CD14-positive monocyte (primary cell): ENCODE measurements at regions not wholly inside any gene's neighbourhood (a gene's known extent, or its start where the extent isn't known, plus 50 kb on each side); places are given as distances from the start of the nearest gene placed in this dataset.

ENCODE experiments used
- DNase-seq, 3 donors: peaks; one replicate each; pipeline ENCODE4 v3.0.0-alpha.2; 2011 to 2022
- H2AFZ ChIP-seq: 2 replicates; pipeline ENCODE4 v1.6.0; 2012; ENCODE audit warnings: mild to moderate bottlenecking, low read depth, low read length, inconsistent platforms; ENCODE audit not compliant: insufficient read depth, poor library complexity, severe bottlenecking
- H3K27ac ChIP-seq, 2 donors: 1 replicate in 1 of 2; 2 replicates in 1 of 2; pipeline ENCODE4 v1.5.1; 2012 to 2013; ENCODE audit warnings: low read length in 2 of 2, control low read depth in 1 of 2, inconsistent platforms in 1 of 2, low read depth in 1 of 2, mild to moderate bottlenecking in 1 of 2
- H3K27me3 ChIP-seq, 2 donors: one replicate each; pipeline versions ENCODE4 v1.6.0 to v1.6.1; 2011 to 2013; ENCODE audit warnings: low read length in 2 of 2; ENCODE audit not compliant: control insufficient read depth in 2 of 2, insufficient read depth in 2 of 2
- H3K36me3 ChIP-seq, 2 donors: replicated peaks in 1 of 2; 1 replicate in 1 of 2; 2 replicates in 1 of 2; pipeline versions ENCODE4 v1.5.1 to v1.6.1; 2012 to 2013; ENCODE audit warnings: low read length in 2 of 2, control low read depth in 1 of 2, inconsistent platforms in 1 of 2, mild to moderate bottlenecking in 1 of 2; ENCODE audit not compliant: insufficient read depth in 2 of 2, control insufficient read depth in 1 of 2
- H3K4me1 ChIP-seq, 2 donors: 1 replicate in 1 of 2; 2 replicates in 1 of 2; pipeline versions ENCODE4 v1.5.1 to v1.6.1; 2012 to 2013; ENCODE audit warnings: low read length in 2 of 2, control low read depth in 1 of 2, inconsistent platforms in 1 of 2, mild to moderate bottlenecking in 1 of 2, moderate library complexity in 1 of 2; ENCODE audit not compliant: insufficient read depth in 2 of 2, control insufficient read depth in 1 of 2
- H3K4me2 ChIP-seq: replicated peaks from 2 replicates; pipeline ENCODE3; 2012; ENCODE audit warnings: low read length, moderate library complexity, mild to moderate bottlenecking; ENCODE audit not compliant: poor library complexity, severe bottlenecking; ENCODE audit errors: extremely low read depth
- H3K4me3 ChIP-seq, 3 experiments: fragments of 200-600 bp in 1 of 3; sonication (generic) in 1 of 3; replicated peaks in 1 of 3; 1 replicate in 2 of 3; 2 replicates in 1 of 3; pipeline ENCODE4 v1.5.1; 2011 to 2013; ENCODE audit warnings: low read length in 3 of 3, mild to moderate bottlenecking in 3 of 3, control low read depth in 2 of 3, low read depth in 2 of 3, inconsistent platforms in 1 of 3, moderate library complexity in 1 of 3
- H3K79me2 ChIP-seq: 2 replicates; pipeline ENCODE4 v1.6.0; 2012; ENCODE audit warnings: mild to moderate bottlenecking, control low read depth, inconsistent platforms, low read length, moderate library complexity; ENCODE audit not compliant: insufficient read depth
- H3K9ac ChIP-seq: 2 replicates; pipeline ENCODE4 v1.6.0; 2017; ENCODE audit warnings: low read length, mild to moderate bottlenecking; ENCODE audit not compliant: insufficient read depth, poor library complexity, severe bottlenecking
- H3K9me3 ChIP-seq, 2 donors: replicated peaks in 1 of 2; 1 replicate in 1 of 2; 2 replicates in 1 of 2; pipeline versions ENCODE4 v1.5.1 to v1.6.1; 2012 to 2013; ENCODE audit warnings: low read length in 2 of 2, control low read depth in 1 of 2; ENCODE audit not compliant: control insufficient read depth in 1 of 2, insufficient read depth in 1 of 2
- H4K20me1 ChIP-seq: 2 replicates; pipeline ENCODE4 v1.6.0; 2012; ENCODE audit warnings: mild to moderate bottlenecking, low read length, control low read depth, moderate library complexity; ENCODE audit not compliant: insufficient read depth
- H3K27ac Mint-ChIP-seq, 7 donors: one replicate each; pipeline ENCODE4 v1.8.0; 2020; ENCODE audit warnings: mild to moderate bottlenecking in 7 of 7, mixed read lengths in 7 of 7, moderate library complexity in 6 of 7, inconsistent platforms in 2 of 7
- H3K27me3 Mint-ChIP-seq, 3 donors: one replicate each; pipeline ENCODE4 v1.8.0; 2021 to 2022; ENCODE audit warnings: low read depth in 3 of 3, mild to moderate bottlenecking in 3 of 3, mixed read lengths in 3 of 3, moderate library complexity in 3 of 3, inconsistent platforms in 1 of 3
- H3K36me3 Mint-ChIP-seq, 2 donors: one replicate each; pipeline ENCODE4 v1.8.0; 2020; ENCODE audit warnings: mixed read lengths in 2 of 2, inconsistent platforms in 1 of 2, mild to moderate bottlenecking in 1 of 2
- H3K4me1 Mint-ChIP-seq: one replicate; pipeline ENCODE4 v1.8.0; 2020; ENCODE audit warnings: mild to moderate bottlenecking, mixed read lengths
- H3K4me3 Mint-ChIP-seq, 2 donors: one replicate each; pipeline ENCODE4 v1.8.0; 2020; ENCODE audit warnings: mild to moderate bottlenecking in 2 of 2, mixed read lengths in 2 of 2, moderate library complexity in 1 of 2
- H3K9me3 Mint-ChIP-seq, 7 donors: one replicate each; pipeline ENCODE4 v1.8.0; 2020 to 2022; ENCODE audit warnings: mixed read lengths in 7 of 7, mild to moderate bottlenecking in 6 of 7, moderate library complexity in 6 of 7, inconsistent platforms in 2 of 7
- WGBS: methylation state at CpG from one replicate; pipeline ENCODE4 v1.1.5; 2013; ENCODE audit warnings: missing lambda C conversion rate; ENCODE audit not compliant: insufficient coverage; 5-methylcytosine and 5-hydroxymethylcytosine counted together
- intact Hi-C, 2 donors: fragments of 100-400 bp; cut with micrococcal nuclease; formaldehyde crosslinking; loops; one replicate each; pipeline versions ENCODE4 v1.15.0 to v1.15.1; 2023
- TF ChIP-seq, protein P1 (sequence below): fragments of 200-600 bp; IDR thresholded peaks from one replicate; pipeline ENCODE4 v1.8.0; 2022; ENCODE audit warnings: antibody characterized with exemption, mild to moderate bottlenecking

DNA sequence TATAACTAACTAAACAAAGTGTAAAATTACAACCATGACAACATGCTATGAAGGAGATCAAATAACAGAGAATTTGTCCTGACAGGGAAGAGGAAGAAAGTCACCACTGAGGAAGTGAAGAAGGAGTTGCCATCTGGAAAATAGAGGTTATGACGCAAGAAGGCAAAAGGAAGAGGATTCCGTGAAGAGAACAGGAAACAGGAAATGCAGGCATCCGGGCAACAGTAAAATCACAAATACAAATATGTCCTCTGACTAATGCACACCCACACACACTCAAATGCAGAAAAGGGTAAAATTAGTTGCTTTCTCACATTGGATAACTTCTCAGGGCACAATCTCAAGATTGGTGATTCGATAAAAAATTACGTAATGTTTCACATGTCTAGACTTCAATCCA is 278.4 kb downstream of the TMX3 start:
- DNase-seq, result no peak
- no peak overlapping the region for H3K4me2 ChIP-seq
- H3K79me2 ChIP-seq, result no peaks in the 10 kb centered on the region
- H3K27ac ChIP-seq, result no peak overlapping the region
- H4K20me1 ChIP-seq, result no peaks in the 10 kb centered on the region
- Mint-ChIP-seq H3K4me1 (no peaks in the 10 kb centered on the region), H3K36me3 (no peaks in the 10 kb centered on the region), H3K27ac (no peak overlapping the region), H3K27me3 (no peaks in the 10 kb centered on the region), H3K9me3 (peaks cover 0 to 16% (median 3%) of the 10 kb centered on the region in 7 donors), H3K4me3 (no peak overlapping the region)
- H3K9ac ChIP-seq, result no peak overlapping the region
- TF ChIP-seq, protein P1, sequence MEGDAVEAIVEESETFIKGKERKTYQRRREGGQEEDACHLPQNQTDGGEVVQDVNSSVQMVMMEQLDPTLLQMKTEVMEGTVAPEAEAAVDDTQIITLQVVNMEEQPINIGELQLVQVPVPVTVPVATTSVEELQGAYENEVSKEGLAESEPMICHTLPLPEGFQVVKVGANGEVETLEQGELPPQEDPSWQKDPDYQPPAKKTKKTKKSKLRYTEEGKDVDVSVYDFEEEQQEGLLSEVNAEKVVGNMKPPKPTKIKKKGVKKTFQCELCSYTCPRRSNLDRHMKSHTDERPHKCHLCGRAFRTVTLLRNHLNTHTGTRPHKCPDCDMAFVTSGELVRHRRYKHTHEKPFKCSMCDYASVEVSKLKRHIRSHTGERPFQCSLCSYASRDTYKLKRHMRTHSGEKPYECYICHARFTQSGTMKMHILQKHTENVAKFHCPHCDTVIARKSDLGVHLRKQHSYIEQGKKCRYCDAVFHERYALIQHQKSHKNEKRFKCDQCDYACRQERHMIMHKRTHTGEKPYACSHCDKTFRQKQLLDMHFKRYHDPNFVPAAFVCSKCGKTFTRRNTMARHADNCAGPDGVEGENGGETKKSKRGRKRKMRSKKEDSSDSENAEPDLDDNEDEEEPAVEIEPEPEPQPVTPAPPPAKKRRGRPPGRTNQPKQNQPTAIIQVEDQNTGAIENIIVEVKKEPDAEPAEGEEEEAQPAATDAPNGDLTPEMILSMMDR, result no peak
- no peak overlapping the region for H2AFZ ChIP-seq
- H3K36me3 ChIP-seq, result no peaks in the 10 kb centered on the region
- H3K9me3 ChIP-seq, result no peaks in the 10 kb centered on the region
- no peaks in the 10 kb centered on the region for H3K27me3 ChIP-seq
- H3K4me3 ChIP-seq, result no peak overlapping the region
- intact Hi-C loops, result no loop called here
- H3K4me1 ChIP-seq, result no peaks in the 10 kb centered on the region
- WGBS, result no CpG with 5 or more reads among the region's 5 CpGs

DNA sequence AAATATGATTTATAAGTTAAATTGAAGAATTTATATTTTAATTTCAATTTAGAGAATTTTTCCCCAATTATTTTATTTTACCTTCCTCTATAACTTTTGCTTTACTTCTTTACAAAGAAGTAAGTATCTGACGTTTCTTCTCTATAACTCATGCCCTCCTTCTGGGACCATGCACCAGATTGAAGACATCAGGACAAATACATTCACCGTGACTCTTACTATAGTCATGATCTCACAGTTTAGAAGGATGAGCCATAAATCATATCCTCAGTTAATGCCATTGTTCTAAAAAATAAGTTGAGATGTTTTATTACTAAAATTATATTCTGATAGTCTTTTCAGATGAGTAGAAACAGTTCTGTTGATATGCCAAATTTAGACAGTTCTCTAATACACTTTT is 279.3 kb downstream of the TMX3 start:
- Histone ChIP-seq H3K27me3 (no peaks in the 10 kb centered on the region), H3K4me3 (no peak overlapping the region), H3K4me1 (no peaks in the 10 kb centered on the region), H3K27ac (no peak overlapping the region), H3K36me3 (no peaks in the 10 kb centered on the region), H2AFZ (no peak overlapping the region), H3K79me2 (no peaks in the 10 kb centered on the region), H4K20me1 (no peaks in the 10 kb centered on the region), H3K9me3 (no peaks in the 10 kb centered on the region), H3K9ac (no peak overlapping the region), H3K4me2 (no peak overlapping the region)
- no peak for DNase-seq
- no peaks in the 10 kb centered on the region for H3K27me3 Mint-ChIP-seq
- no CpG with 5 or more reads among the region's 2 CpGs for WGBS
- intact Hi-C loops, result no loop called here
- H3K4me1 Mint-ChIP-seq, result no peaks in the 10 kb centered on the region
- H3K4me3 Mint-ChIP-seq, result no peak overlapping the region
- peaks cover 0 to 14% (median 3%) of the 10 kb centered on the region in 7 donors for H3K9me3 Mint-ChIP-seq
- TF ChIP-seq, protein P1, result no peak
- H3K36me3 Mint-ChIP-seq, result no peaks in the 10 kb centered on the region
- H3K27ac Mint-ChIP-seq, result no peak overlapping the region
